ENCODE measurements at regions not wholly inside any gene's neighbourhood (a gene's known extent, or its start where the extent isn't known, plus 50 kb on each side); places are given as distances from the start of the nearest gene placed in this dataset.
A peak's percentile ranks its signal among the peaks of the same experiment; 100 is the strongest.
"Not testable (repeated sequence)": the region's sequence is repeated elsewhere in the genome, so short reads cannot be mapped to it uniquely, and the experiment has no call there.

- no peak for DNase-seq (ENCODE audit: extremely low read depth in 1 of 11, low read depth in 9 of 11, low spot score in 4 of 11)
Observed at GRCh38 chr13:76683854-76684253, 202.4 kb downstream of the KCTD12 start.

- no peak for DNase-seq (ENCODE audit: extremely low read depth in 1 of 11, low read depth in 9 of 11, low spot score in 4 of 11)
Observed at GRCh38 chr13:76683168-76683567, 203.0 kb downstream of the KCTD12 start.

GRCh38 chr13:76680112-76680511, 206.1 kb downstream of the KCTD12 start:
- DNase-seq (ENCODE audit: extremely low read depth in 1 of 11, low read depth in 9 of 11, low spot score in 4 of 11): no peak

- peak in 3 of 11 donors; percentile 6 to 23 (median 17) for DNase-seq (ENCODE audit: extremely low read depth in 1 of 11, low read depth in 9 of 11, low spot score in 4 of 11)
Observed at GRCh38 chr13:76677043-76677442, 209.2 kb downstream of the KCTD12 start.

DNA sequence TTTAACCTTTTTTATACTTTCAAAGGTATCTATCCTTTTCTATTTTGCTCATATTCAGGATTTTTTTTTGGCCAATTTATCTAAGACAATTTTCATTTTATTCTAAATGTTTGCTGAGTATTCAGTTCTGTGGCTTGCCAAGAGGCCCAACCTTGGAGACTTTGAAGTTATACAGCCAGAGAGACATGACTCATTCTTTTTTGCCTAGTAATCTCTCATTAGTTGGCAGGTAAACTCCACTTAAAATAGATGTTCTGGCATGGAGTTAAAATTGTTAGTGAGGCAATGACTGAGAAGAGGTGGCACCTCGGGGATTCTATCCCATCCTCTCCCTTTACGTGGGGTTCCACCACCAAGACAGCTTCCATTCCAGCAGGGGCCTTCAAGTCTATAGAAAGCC, 213.8 kb downstream of the KCTD12 start:
- no peak for DNase-seq (ENCODE audit: extremely low read depth in 1 of 11, low read depth in 9 of 11, low spot score in 4 of 11)

DNA sequence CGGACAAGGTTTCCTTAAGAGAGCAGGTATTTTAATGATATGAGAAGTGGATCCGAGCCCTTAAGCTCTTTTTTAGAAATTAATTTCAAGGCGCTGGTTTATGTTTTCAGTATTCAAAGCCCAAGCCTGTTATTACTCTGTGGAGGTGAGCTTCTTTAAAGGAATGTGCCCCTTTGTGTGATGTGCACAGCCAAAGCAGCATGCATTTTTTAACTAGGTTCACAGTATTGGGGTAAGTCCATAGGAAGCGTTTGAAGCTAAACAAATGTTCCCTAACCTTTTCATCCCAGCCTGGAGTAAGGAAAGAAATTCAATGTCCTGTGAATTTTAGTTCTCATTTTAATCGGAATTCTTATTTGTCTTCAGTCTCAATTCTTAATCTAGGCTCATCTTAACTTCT, 217.5 kb downstream of the KCTD12 start:
- no peak for DNase-seq (ENCODE audit: extremely low read depth in 1 of 11, low read depth in 9 of 11, low spot score in 4 of 11)

GRCh38 chr13:76668141-76668540, 218.1 kb downstream of the KCTD12 start:
- no peak for DNase-seq (ENCODE audit: extremely low read depth in 1 of 11, low read depth in 9 of 11, low spot score in 4 of 11)

DNA sequence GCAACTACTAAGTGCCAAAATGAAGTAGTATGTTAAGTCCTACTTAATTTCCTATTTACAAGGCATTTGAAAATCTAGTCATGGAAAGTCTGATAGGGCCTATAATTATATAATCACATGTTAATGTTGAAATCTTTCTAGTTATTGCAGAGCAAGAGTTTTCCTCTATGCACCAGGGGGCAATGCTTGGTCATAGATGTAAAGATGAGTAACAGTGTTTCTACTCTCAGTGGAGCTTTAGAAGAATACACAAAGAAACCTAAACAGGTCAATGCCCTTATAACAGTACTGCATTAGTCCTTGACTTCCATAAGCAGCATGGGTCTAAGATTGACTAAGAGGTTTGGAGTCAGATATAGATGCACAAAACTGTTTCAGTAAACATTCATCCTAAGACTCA, 218.7 kb downstream of the KCTD12 start:
- peak in 3 of 11 donors; percentile 15 to 28 (median 26) for DNase-seq (ENCODE audit: extremely low read depth in 1 of 11, low read depth in 9 of 11, low spot score in 4 of 11)

DNA sequence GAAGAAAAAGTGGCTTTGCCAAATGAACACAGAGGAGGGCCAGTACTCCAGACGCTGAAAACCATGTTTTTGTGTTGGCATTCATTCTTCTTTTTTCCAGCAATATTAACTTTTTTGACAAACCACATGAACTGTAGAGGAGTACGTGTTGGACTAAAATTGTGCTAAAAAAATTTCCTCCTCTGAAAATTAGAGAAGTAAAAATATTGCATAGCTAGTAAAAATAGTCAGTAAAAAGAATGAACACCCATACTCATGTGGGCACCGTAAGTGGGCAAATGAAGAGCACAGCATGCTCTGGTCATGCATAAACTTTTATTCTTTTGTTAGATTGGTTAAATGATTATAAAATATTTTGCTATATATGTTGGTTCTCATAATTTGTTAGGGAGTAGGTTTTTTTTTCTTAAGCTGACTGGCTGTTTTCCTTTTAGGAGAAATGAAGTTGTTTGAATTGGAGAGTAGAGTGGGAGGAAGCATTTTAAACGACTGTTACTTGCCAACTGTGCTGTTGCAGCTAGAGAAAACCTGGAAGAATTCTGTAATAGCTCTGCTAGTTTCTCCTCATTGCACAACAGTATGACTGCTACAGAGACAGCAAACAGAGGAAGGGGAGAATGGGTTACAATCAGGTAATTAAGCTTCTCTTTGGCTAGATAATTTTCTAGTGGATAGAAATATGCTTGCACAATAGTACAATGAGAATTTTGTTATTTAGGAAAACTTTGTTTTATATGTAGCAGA, 222.4 kb downstream of the KCTD12 start:
- no peak for DNase-seq (ENCODE audit: extremely low read depth in 1 of 11, low read depth in 9 of 11, low spot score in 4 of 11)

DNA sequence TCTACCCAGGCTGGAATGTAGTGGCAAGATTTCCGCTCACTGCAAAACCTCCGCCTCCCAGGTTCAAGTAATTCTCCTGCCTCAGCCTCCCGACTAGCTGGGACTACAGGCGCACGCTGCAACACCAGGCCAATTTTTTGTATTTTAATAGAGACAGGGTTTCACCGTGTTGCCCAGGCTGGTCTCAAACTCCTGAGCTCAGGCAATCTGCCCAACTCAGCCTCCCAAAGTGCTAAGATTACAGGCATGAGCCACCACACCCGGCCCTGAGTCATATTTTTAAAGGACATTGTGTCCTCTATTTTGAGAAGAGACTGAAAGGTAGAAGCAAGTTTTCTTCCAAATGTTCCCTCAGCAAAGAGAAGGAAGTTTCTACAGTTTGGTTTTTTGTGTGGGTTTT, 227.1 kb downstream of the KCTD12 start:
- DNase-seq (ENCODE audit: extremely low read depth in 1 of 11, low read depth in 9 of 11, low spot score in 4 of 11): not testable (repeated sequence)

DNA sequence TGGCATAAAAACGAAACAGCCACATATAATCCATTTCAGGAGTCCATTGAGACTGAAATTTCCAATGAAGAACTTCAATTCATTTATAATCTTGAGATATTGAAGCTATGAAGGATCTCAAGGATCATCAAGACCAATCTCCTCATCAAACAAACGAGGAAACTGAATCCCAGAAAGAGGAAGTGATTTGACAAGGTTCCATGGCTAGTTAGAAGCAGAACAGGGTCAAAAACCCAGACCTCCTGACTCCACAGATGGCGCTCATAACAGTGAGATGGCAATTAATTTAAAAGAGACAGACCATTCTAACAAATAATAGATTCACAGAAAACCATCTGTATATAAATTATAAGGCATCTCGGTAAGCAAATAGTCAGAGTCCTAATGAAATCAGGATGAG, 229.7 kb downstream of the KCTD12 start:
- no peak for DNase-seq (ENCODE audit: extremely low read depth in 1 of 11, low read depth in 9 of 11, low spot score in 4 of 11)

DNA sequence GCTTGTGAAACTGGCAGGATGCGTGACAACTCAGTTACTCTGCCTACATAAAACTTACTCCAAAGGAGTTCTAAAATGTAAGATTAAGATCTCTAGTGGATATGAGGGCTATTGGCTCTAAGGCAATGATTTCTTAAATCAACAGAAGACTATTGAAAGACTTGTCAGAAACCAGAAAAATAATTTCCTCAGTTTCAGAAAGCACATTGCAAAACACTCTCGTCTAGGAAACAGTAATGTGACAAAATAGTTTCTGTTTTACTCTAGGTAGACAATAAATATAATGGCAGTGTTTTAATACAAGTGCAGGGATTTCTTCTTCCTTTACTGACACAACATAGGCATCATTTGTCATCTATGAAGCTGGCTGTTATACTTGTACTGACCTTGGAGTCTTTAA, 230.1 kb downstream of the KCTD12 start:
- no peak for DNase-seq (ENCODE audit: extremely low read depth in 1 of 11, low read depth in 9 of 11, low spot score in 4 of 11)

- DNase-seq (ENCODE audit: extremely low read depth in 1 of 11, low read depth in 9 of 11, low spot score in 4 of 11): no peak
Observed at GRCh38 chr13:76654263-76654662, 231.9 kb downstream of the KCTD12 start.

- DNase-seq (ENCODE audit: extremely low read depth in 1 of 11, low read depth in 9 of 11, low spot score in 4 of 11): no peak
Observed at GRCh38 chr13:76651286-76651685, 234.9 kb downstream of the KCTD12 start.

DNA sequence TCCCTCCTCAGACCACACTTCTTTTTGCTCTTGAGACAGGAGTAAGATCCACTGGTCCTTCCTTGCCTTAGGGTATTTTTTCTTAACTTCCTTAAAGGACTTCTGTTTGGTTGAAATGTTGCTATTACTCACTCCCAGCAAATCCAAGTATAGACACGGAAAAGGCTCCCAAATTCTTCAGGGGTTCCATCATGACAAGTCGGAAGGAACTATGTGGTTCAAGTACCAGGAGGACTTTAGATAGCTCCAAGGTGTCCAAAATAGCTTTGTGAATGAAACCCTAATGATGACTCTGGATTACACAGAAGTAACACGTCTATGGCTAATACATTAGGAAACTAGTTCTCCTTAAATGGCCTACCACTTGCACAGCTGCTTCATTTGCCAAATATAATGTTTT, 238.7 kb downstream of the KCTD12 start:
- no peak for DNase-seq (ENCODE audit: extremely low read depth in 1 of 11, low read depth in 9 of 11, low spot score in 4 of 11)

- no peak for DNase-seq (ENCODE audit: extremely low read depth in 1 of 11, low read depth in 9 of 11, low spot score in 4 of 11)
Observed at GRCh38 chr13:76646946-76647345, 239.3 kb downstream of the KCTD12 start.

GRCh38 chr13:76645632-76646031, 240.6 kb downstream of the KCTD12 start:
- no peak for DNase-seq (ENCODE audit: extremely low read depth in 1 of 11, low read depth in 9 of 11, low spot score in 4 of 11)

GRCh38 chr13:76644906-76645305, 241.3 kb downstream of the KCTD12 start:
- DNase-seq (ENCODE audit: extremely low read depth in 1 of 11, low read depth in 9 of 11, low spot score in 4 of 11): peak in 1 of 11 donors; percentile 22

DNA sequence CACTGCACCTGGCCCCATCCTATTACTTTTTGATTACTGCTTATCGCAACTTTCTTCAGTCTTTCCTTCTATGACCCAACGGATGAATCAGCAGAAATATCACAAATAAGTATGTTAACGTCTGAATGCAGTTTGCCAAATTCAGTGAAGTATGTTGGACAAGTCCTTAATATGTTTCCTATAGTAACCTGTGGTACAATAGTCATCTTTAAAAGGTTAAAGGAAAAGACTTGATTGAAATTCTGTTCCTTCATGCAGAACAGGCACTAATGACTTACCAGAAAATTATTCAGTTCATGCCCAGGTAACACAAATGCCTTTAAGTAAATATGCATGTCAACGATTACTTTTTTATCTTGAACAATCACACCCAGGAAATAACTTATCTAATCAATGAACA, 242.6 kb downstream of the KCTD12 start:
- peak in 1 of 11 donors; percentile 24 for DNase-seq (ENCODE audit: extremely low read depth in 1 of 11, low read depth in 9 of 11, low spot score in 4 of 11)

DNA sequence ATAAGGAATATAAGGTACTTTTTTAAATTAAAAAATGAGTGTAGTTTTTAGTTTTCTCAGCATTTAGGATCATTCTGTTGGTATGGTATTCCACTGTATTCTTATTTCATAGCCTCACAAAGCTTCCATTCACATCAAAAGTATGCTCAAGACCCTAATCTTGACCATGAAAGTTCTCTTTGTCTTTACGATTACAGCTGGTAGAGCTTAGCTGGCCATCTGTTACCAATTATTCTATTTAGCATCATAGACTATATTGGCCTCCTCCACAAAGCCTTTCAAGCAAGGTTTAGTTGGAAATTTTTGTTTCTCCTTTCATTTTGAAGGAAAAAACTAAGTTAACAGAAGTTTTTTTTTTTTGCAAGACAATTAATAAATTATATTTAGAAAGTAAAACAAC, 245.1 kb downstream of the KCTD12 start:
- no peak for DNase-seq (ENCODE audit: extremely low read depth in 1 of 11, low read depth in 9 of 11, low spot score in 4 of 11)

GRCh38 chr13:76638882-76639281, 247.3 kb downstream of the KCTD12 start:
- DNase-seq (ENCODE audit: extremely low read depth in 1 of 11, low read depth in 9 of 11, low spot score in 4 of 11): no peak

Data from renal cortex interstitium (tissue), 11 donors.